ENCODE measurements at regions not wholly inside any gene's neighbourhood (a gene's known extent, or its start where the extent isn't known, plus 50 kb on each side); places are given as distances from the start of the nearest gene placed in this dataset.

DNA sequence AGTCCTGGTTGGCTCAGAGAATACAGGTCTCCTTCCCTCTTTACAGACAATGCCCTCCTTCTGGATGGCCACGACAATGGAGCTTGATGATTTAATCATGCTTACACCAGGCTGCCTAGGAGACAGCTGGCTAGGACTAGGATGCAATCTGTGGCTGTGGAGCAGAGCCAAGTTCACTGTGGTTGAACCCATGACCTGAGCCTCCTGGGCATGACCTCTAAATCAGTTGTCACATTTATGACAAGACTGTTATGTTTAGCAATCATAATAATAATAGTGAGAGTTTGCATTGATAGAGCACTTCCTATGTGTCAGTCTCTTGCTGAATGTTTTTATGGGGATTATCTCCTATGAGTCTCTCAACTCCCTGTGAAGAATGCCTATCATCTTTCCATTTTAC lies 244.1 kb downstream of the ICOS start:
- in situ Hi-C loops (cut with HindIII; ENCODE audit: extremely low pct_ligation_motif_present, low pct_unique_long_range_greater_than_20kb) (no loop called here), intact Hi-C loops (cut with micrococcal nuclease; ENCODE audit: unreplicated experiment) (no loop called here)
- H3K27ac ChIP-seq (ENCODE audit: extremely low read length, insufficient read depth, low read length), result no peak overlapping the region
- H4K20me1 ChIP-seq (ENCODE audit: insufficient read depth, low read length), result no peaks in the 10 kb centered on the region
- CTCF ChIA-PET (ENCODE audit: low intra/inter-chr PET ratio, low total read pairs), result no interaction called here
- no peaks in the 10 kb centered on the region for H3K36me3 ChIP-seq (replicated peaks in 1 of 2; ENCODE audit: control insufficient read depth in 1 of 2, insufficient read depth in 2 of 2, low read length in 2 of 2)
- H3K79me2 ChIP-seq (ENCODE audit: insufficient read depth, low read length), result no peaks in the 10 kb centered on the region
- TF ChIP-seq, protein P1, sequence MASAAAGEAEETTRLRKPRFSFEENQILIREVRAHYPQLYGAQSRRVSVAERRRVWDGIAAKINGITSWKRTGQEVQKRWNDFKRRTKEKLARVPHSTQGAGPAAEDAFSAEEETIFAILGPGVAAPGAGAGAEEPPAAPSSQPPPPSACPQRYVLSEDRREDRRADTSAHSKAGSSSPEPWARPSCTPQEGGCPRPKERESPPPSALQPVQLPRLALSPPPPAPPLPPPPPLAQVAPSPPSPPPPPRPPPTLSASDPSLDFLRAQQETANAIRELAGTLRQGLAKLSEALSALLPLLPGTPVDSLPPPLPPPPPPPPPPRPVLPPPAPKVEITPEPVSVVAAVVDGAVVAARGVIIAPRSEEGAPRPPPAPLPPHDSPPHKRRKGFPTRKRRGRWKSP (CRISPR knock-in tag; IDR thresholded peaks at IDR 0.05), result no peak
- no peak for TF ChIP-seq ETV6 (CRISPR knock-in tag; conservative IDR thresholded peaks at IDR 0.05)
- no peak for TF ChIP-seq ZNF781 (CRISPR knock-in tag; IDR thresholded peaks at IDR 0.05; ENCODE audit: borderline replicate concordance, not compliant biosample characterization)
- no peak for TF ChIP-seq MAFK (conservative IDR thresholded peaks at IDR 0.05 in 1 of 2, IDR thresholded peaks at IDR 0.05 in 1 of 2; ENCODE audit: low read length in 2 of 2)
- ATAC-seq, result no peak
- WGBS (ENCODE audit: low lambda C conversion rate), result 0% methylated on average over 1 of the region's 1 CpG
- no peak overlapping the region for H3K4me2 ChIP-seq (ENCODE audit: low read depth, low read length)
- no peak overlapping the region for H2AFZ ChIP-seq (ENCODE audit: low read length)
- no peaks in the 10 kb centered on the region; a peak in 1 of 5 replicates for H3K27me3 ChIP-seq (ENCODE audit: control insufficient read depth in 1 of 2, insufficient read depth in 2 of 2, low read length in 2 of 2)
- no peak overlapping the region for H3K9ac ChIP-seq (ENCODE audit: insufficient read depth, low read depth, low read length)
- H3K9me3 ChIP-seq (ENCODE audit: low read length), result no peaks in the 10 kb centered on the region
- no peak for DNase-seq (ENCODE audit: low spot score)
- no TSS peak for BruUV-seq (replicated peaks)
- H3K4me3 ChIP-seq (replicated peaks in 1 of 3; ENCODE audit: insufficient read depth in 1 of 3, low read depth in 2 of 3, low read length in 3 of 3), result no peak overlapping the region
- H3K4me1 ChIP-seq (ENCODE audit: insufficient read depth, low read length), result peaks cover 2% of the 10 kb centered on the region; the same call in 1 of the 2 replicates
- no peak for FAIRE-seq
- POLR2A ChIA-PET, result no interaction called here

DNA sequence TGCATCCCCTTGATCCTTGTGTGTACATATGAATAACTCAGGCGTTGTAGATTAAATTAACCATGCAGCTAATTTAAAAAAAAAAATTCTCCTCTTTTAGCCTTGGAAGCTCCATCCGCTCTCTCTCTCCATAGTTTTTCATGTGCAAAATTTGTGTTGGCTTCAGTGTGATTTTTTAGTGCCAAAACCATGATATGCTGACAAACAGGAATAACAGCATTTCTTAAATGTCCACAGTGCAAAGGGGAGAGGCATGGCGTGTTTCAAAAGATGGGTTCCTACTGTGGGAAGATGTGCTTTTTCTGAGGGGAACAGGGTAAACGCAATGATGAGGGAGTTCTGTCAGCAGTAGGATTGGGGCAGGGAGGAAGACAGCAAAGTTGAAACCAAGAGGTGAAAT lies 247.0 kb downstream of the ICOS start:
- Histone ChIP-seq H3K27me3 (ENCODE audit: control insufficient read depth in 1 of 2, insufficient read depth in 2 of 2, low read length in 2 of 2) (no peaks in the 10 kb centered on the region; a peak in 1 of 5 replicates), H3K4me2 (ENCODE audit: low read depth, low read length) (no peak overlapping the region), H3K4me1 (ENCODE audit: insufficient read depth, low read length) (0 out of 2 replicates have a peak, but pooled peaks cover 4% of the 10 kb centered on the region), H3K36me3 (replicated peaks in 1 of 2; ENCODE audit: control insufficient read depth in 1 of 2, insufficient read depth in 2 of 2, low read length in 2 of 2) (no peaks in the 10 kb centered on the region), H3K9ac (ENCODE audit: insufficient read depth, low read depth, low read length) (no peak overlapping the region), H3K4me3 (replicated peaks in 1 of 3; ENCODE audit: insufficient read depth in 1 of 3, low read depth in 2 of 3, low read length in 3 of 3) (no peak overlapping the region), H3K9me3 (ENCODE audit: low read length) (no peaks in the 10 kb centered on the region), H2AFZ (ENCODE audit: low read length) (no peak overlapping the region), H3K79me2 (ENCODE audit: insufficient read depth, low read length) (no peaks in the 10 kb centered on the region), H4K20me1 (ENCODE audit: insufficient read depth, low read length) (no peaks in the 10 kb centered on the region), H3K27ac (ENCODE audit: extremely low read length, insufficient read depth, low read length) (no peak overlapping the region)
- CTCF ChIA-PET (ENCODE audit: low intra/inter-chr PET ratio, low total read pairs), result no interaction called here
- ATAC-seq (no peak), FAIRE-seq (no peak), DNase-seq (ENCODE audit: low spot score) (no peak)
- TF ChIP-seq, protein P2, sequence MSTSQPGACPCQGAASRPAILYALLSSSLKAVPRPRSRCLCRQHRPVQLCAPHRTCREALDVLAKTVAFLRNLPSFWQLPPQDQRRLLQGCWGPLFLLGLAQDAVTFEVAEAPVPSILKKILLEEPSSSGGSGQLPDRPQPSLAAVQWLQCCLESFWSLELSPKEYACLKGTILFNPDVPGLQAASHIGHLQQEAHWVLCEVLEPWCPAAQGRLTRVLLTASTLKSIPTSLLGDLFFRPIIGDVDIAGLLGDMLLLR (CRISPR knock-in tag; IDR thresholded peaks at IDR 0.05), result no peak
- TF ChIP-seq, protein P3, sequence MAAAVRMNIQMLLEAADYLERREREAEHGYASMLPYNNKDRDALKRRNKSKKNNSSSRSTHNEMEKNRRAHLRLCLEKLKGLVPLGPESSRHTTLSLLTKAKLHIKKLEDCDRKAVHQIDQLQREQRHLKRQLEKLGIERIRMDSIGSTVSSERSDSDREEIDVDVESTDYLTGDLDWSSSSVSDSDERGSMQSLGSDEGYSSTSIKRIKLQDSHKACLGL (CRISPR knock-in tag; IDR thresholded peaks at IDR 0.05), result no peak
- TF ChIP-seq, protein P4, sequence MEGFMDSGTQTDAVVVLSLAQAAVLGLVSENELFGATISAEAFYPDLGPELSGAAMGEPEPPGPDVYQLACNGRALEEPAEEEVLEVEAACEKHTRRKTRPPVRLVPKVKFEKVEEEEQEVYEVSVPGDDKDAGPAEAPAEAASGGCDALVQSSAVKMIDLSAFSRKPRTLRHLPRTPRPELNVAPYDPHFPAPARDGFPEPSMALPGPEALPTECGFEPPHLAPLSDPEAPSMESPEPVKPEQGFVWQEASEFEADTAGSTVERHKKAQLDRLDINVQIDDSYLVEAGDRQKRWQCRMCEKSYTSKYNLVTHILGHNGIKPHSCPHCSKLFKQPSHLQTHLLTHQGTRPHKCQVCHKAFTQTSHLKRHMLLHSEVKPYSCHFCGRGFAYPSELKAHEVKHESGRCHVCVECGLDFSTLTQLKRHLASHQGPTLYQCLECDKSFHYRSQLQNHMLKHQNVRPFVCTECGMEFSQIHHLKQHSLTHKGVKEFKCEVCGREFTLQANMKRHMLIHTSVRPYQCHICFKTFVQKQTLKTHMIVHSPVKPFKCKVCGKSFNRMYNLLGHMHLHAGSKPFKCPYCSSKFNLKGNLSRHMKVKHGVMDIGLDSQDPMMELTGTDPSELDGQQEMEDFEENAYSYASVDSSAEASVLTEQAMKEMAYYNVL (CRISPR knock-in tag; IDR thresholded peaks at IDR 0.05; ENCODE audit: borderline replicate concordance), result no peak
- TF ChIP-seq ZKSCAN5 (CRISPR knock-in tag; IDR thresholded peaks at IDR 0.05) (no peak), KMT2B (CRISPR knock-in tag; IDR thresholded peaks at IDR 0.05) (no peak), ZNF101 (CRISPR knock-in tag; IDR thresholded peaks at IDR 0.05; ENCODE audit: borderline replicate concordance, low read depth) (no peak)
- POLR2A ChIA-PET, result no interaction called here
- intact Hi-C loops (cut with micrococcal nuclease; ENCODE audit: unreplicated experiment), result no loop called here
- BruUV-seq (replicated peaks), result no TSS peak
- WGBS (ENCODE audit: low lambda C conversion rate), result 17% methylated on average over 4 of the region's 4 CpGs
- in situ Hi-C loops (cut with HindIII; ENCODE audit: extremely low pct_ligation_motif_present, low pct_unique_long_range_greater_than_20kb), result no loop called here
